ENCODE measurements at regions not wholly inside any gene's neighbourhood (a gene's known extent, or its start where the extent isn't known, plus 50 kb on each side); places are given as distances from the start of the nearest gene placed in this dataset.
A peak's percentile ranks its signal among the peaks of the same experiment; 100 is the strongest.

DNA sequence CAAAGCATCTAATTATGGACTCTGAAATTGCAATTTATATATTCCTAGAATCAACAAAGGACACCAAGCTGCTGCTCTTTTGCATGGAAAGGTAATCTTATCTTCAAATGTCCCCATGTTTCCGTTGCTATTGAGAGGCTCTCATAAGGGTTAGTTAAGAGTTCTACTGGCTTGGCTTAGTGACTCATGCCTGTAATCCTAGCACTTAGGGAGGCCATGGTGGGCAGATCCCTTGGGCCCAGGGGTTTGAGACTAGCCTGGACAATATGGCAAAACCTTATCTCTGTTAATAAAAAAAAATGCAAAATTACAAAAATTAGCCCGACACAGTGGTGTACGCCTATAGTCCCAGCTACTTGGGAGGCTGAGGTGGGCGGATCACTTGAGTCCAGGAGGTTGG, 93.4 kb upstream of the RAPGEF2 start:
- H3K79me1 ChIP-seq (ENCODE audit: low read length) = no peaks in the 10 kb centered on the region
- no peak overlapping the region for H4K5ac ChIP-seq (ENCODE audit: low read length)
- H3K56ac ChIP-seq (ENCODE audit: low read length) = no peak overlapping the region
- H2BK5ac ChIP-seq (ENCODE audit: low read length) = no peak overlapping the region
- DNase-seq = no peak
- H3K36me3 ChIP-seq (ENCODE audit: control insufficient read depth, insufficient read depth, low read length) = no peaks in the 10 kb centered on the region
- H2BK15ac ChIP-seq (replicated peaks; ENCODE audit: low read depth) = no peak overlapping the region
- no peak overlapping the region for H4K8ac ChIP-seq (ENCODE audit: low read depth, low read length)
- no peak overlapping the region for H3K9ac ChIP-seq (ENCODE audit: low read length)
- WGBS (ENCODE audit: extremely low coverage, insufficient coverage, low lambda C conversion rate) = no CpG with 5 or more reads among the region's 4 CpGs
- H3K18ac ChIP-seq (ENCODE audit: low read length) = no peak overlapping the region
- no peaks in the 10 kb centered on the region for H3K79me2 ChIP-seq (ENCODE audit: control insufficient read depth, insufficient read depth, low read length)
- H2BK120ac ChIP-seq (ENCODE audit: low read depth, low read length) = no peak overlapping the region
- H3K27ac ChIP-seq (ENCODE audit: low read depth, low read length) = no peak overlapping the region
- H3K4ac ChIP-seq (ENCODE audit: low read depth, low read length) = no peak overlapping the region
- no peak overlapping the region for H3K23ac ChIP-seq (ENCODE audit: low read length)
- no peaks in the 10 kb centered on the region for H3K27me3 ChIP-seq (ENCODE audit: insufficient read depth, low read length, poor library complexity)
- H2AK5ac ChIP-seq (ENCODE audit: low read length) = no peak overlapping the region
- H3K4me2 ChIP-seq (ENCODE audit: low read length) = no peak overlapping the region
- H3K4me1 ChIP-seq (ENCODE audit: control insufficient read depth, low read depth, low read length) = no peaks in the 10 kb centered on the region
- H3K4me3 ChIP-seq (ENCODE audit: low read length) = no peak overlapping the region

DNA sequence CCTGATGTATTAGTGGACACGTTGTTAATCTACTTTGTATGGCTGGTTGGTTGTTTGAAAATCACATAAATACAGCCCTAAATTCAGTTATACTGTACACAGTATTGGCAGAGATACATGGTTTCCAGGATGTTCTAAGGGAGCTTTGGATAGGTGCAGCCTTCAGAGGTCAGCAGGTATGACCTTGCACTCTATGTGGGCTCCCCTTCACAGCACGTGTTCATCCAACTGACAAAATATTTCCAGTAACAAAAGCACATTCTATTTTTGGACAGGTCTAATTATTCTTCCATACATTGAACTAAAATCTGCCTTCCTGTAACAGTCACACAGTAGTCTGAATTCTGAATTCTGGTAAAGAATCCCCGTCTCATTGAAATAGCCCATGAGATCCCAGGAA, 92.8 kb upstream of the RAPGEF2 start:
- H3K36me3 ChIP-seq (ENCODE audit: control insufficient read depth, insufficient read depth, low read length) = no peaks in the 10 kb centered on the region
- no peak overlapping the region for H2BK120ac ChIP-seq (ENCODE audit: low read depth, low read length)
- no peak overlapping the region for H4K5ac ChIP-seq (ENCODE audit: low read length)
- no peak overlapping the region for H3K4ac ChIP-seq (ENCODE audit: low read depth, low read length)
- DNase-seq = no peak
- H3K27me3 ChIP-seq (ENCODE audit: insufficient read depth, low read length, poor library complexity) = no peaks in the 10 kb centered on the region
- H3K4me1 ChIP-seq (ENCODE audit: control insufficient read depth, low read depth, low read length) = no peaks in the 10 kb centered on the region
- WGBS (ENCODE audit: extremely low coverage, insufficient coverage, low lambda C conversion rate) = no CpG with 5 or more reads among the region's 3 CpGs
- no peak overlapping the region for H3K4me2 ChIP-seq (ENCODE audit: low read length)
- no peaks in the 10 kb centered on the region for H3K79me1 ChIP-seq (ENCODE audit: low read length)
- H2BK5ac ChIP-seq (ENCODE audit: low read length) = no peak overlapping the region
- H3K79me2 ChIP-seq (ENCODE audit: control insufficient read depth, insufficient read depth, low read length) = no peaks in the 10 kb centered on the region
- no peak overlapping the region for H3K4me3 ChIP-seq (ENCODE audit: low read length)
- no peak overlapping the region for H3K18ac ChIP-seq (ENCODE audit: low read length)
- no peak overlapping the region for H3K9ac ChIP-seq (ENCODE audit: low read length)
- H3K23ac ChIP-seq (ENCODE audit: low read length) = no peak overlapping the region
- H3K56ac ChIP-seq (ENCODE audit: low read length) = no peak overlapping the region
- no peak overlapping the region for H3K27ac ChIP-seq (ENCODE audit: low read depth, low read length)
- H2BK15ac ChIP-seq (replicated peaks; ENCODE audit: low read depth) = no peak overlapping the region
- H2AK5ac ChIP-seq (ENCODE audit: low read length) = no peak overlapping the region
- no peak overlapping the region for H4K8ac ChIP-seq (ENCODE audit: low read depth, low read length)

DNA sequence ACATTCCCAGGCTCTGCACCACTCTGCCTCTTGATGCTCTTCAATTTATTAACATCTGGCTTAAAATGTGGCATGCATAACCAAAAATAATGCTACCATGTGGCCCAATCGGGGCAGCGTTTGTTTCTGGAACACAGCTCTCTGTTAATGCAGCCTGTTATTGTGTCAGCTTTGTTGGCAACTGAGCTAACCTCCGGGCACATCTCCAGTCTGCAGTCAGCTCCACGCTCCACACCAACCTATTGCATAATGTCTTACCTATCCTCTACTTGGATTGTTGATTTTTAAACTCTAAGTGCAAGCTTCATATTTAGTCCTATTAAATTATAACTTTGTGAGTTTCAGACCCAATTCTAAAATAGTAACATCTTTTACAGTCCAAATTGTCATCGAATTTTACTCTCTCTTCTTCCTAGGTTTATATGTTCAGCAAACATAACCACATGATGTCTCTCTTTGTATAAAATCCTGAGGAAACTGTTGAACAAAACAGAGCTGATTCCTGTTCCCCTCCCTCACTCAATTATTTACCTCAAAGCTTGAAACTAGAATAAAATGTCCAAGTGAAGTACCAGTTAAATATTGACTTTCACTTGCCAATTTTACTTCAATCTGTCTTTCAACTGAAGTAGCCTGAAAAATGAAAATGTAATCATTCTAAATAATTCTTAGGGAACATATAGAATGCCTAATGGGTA, 92.2 kb upstream of the RAPGEF2 start:
- Histone ChIP-seq H3K4me1 (ENCODE audit: control insufficient read depth, low read depth, low read length) (no peaks in the 10 kb centered on the region), H3K27me3 (ENCODE audit: insufficient read depth, low read length, poor library complexity) (no peaks in the 10 kb centered on the region), H3K4me3 (ENCODE audit: low read length) (no peak overlapping the region), H4K5ac (ENCODE audit: low read length) (no peak overlapping the region), H2BK5ac (ENCODE audit: low read length) (no peak overlapping the region), H3K27ac (ENCODE audit: low read depth, low read length) (no peak overlapping the region), H3K4ac (ENCODE audit: low read depth, low read length) (no peak overlapping the region), H4K8ac (ENCODE audit: low read depth, low read length) (no peak overlapping the region), H3K18ac (ENCODE audit: low read length) (no peak overlapping the region), H2AK5ac (ENCODE audit: low read length) (no peak overlapping the region), H3K36me3 (ENCODE audit: control insufficient read depth, insufficient read depth, low read length) (no peaks in the 10 kb centered on the region), H3K23ac (ENCODE audit: low read length) (no peak overlapping the region), H3K79me2 (ENCODE audit: control insufficient read depth, insufficient read depth, low read length) (no peaks in the 10 kb centered on the region), H3K56ac (ENCODE audit: low read length) (no peak overlapping the region), H3K79me1 (ENCODE audit: low read length) (no peaks in the 10 kb centered on the region), H2BK120ac (ENCODE audit: low read depth, low read length) (no peak overlapping the region), H3K9ac (ENCODE audit: low read length) (no peak overlapping the region), H3K4me2 (ENCODE audit: low read length) (no peak overlapping the region), H2BK15ac (replicated peaks; ENCODE audit: low read depth) (no peak overlapping the region)
- WGBS (ENCODE audit: extremely low coverage, insufficient coverage, low lambda C conversion rate) = no CpG with 5 or more reads among the region's 5 CpGs
- DNase-seq = no peak

DNA sequence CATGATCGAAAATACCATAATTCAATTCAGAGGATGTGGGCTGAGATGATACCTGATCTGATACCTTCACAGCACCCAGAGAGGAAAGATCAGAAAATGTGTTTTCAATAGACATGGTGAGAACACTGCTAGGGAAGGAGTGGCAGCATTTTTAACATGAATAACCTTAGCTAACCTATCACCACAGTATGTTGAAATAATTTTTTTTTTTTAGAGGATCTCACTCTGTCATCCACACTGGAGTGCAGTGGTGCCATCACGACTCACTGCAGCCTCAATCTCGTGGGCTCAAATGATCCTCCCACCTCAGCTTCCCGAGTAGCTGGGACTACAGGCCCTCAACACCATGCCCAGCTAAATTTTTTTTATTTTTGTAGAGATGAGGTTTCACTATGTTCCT, 90.5 kb upstream of the RAPGEF2 start:
- DNase-seq = no peak
- no peaks in the 10 kb centered on the region for H3K27me3 ChIP-seq (ENCODE audit: insufficient read depth, low read length, poor library complexity)
- H3K79me2 ChIP-seq (ENCODE audit: control insufficient read depth, insufficient read depth, low read length) = no peaks in the 10 kb centered on the region
- WGBS (ENCODE audit: extremely low coverage, insufficient coverage, low lambda C conversion rate) = no CpG with 5 or more reads among the region's 4 CpGs
- no peaks in the 10 kb centered on the region for H3K79me1 ChIP-seq (ENCODE audit: low read length)
- H2AK5ac ChIP-seq (ENCODE audit: low read length) = no peak overlapping the region
- no peak overlapping the region for H2BK5ac ChIP-seq (ENCODE audit: low read length)
- H3K27ac ChIP-seq (ENCODE audit: low read depth, low read length) = no peak overlapping the region
- H3K18ac ChIP-seq (ENCODE audit: low read length) = no peak overlapping the region
- no peak overlapping the region for H3K56ac ChIP-seq (ENCODE audit: low read length)
- no peaks in the 10 kb centered on the region for H3K36me3 ChIP-seq (ENCODE audit: control insufficient read depth, insufficient read depth, low read length)
- no peak overlapping the region for H2BK120ac ChIP-seq (ENCODE audit: low read depth, low read length)
- H4K8ac ChIP-seq (ENCODE audit: low read depth, low read length) = no peak overlapping the region
- no peak overlapping the region for H3K4me2 ChIP-seq (ENCODE audit: low read length)
- H3K4ac ChIP-seq (ENCODE audit: low read depth, low read length) = no peak overlapping the region
- H4K5ac ChIP-seq (ENCODE audit: low read length) = no peak overlapping the region
- H3K4me3 ChIP-seq (ENCODE audit: low read length) = no peak overlapping the region
- H3K4me1 ChIP-seq (ENCODE audit: control insufficient read depth, low read depth, low read length) = no peaks in the 10 kb centered on the region
- H2BK15ac ChIP-seq (replicated peaks; ENCODE audit: low read depth) = no peak overlapping the region
- H3K23ac ChIP-seq (ENCODE audit: low read length) = no peak overlapping the region
- no peak overlapping the region for H3K9ac ChIP-seq (ENCODE audit: low read length)

DNA sequence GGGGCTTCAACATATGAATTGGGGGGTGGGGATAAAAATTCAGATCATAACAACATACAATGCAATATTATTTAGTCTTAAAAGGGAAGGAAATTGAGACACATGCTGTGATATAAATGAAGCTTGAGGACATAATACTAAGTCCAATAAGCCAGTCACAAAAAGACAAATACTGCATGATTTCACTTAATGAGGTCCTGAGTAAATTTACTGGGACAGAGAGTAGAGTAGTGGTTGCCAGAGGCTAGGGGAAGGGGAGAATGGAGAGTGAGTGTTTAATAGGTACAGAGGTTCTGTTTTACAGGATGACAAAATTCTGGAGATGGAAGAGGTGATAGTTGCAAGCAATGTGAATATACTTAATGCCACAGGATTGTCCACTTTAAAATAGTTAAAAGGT, 89.2 kb upstream of the RAPGEF2 start:
- H3K79me2 ChIP-seq (ENCODE audit: control insufficient read depth, insufficient read depth, low read length) = no peaks in the 10 kb centered on the region
- H3K9ac ChIP-seq (ENCODE audit: low read length) = no peak overlapping the region
- no peak overlapping the region for H4K8ac ChIP-seq (ENCODE audit: low read depth, low read length)
- H3K23ac ChIP-seq (ENCODE audit: low read length) = peak overlapping the region; percentile 51
- H3K56ac ChIP-seq (ENCODE audit: low read length) = no peak overlapping the region
- H2BK120ac ChIP-seq (ENCODE audit: low read depth, low read length) = no peak overlapping the region
- H3K27ac ChIP-seq (ENCODE audit: low read depth, low read length) = no peak overlapping the region
- H3K4ac ChIP-seq (ENCODE audit: low read depth, low read length) = no peak overlapping the region
- H4K5ac ChIP-seq (ENCODE audit: low read length) = no peak overlapping the region
- H3K4me3 ChIP-seq (ENCODE audit: low read length) = no peak overlapping the region
- no peaks in the 10 kb centered on the region for H3K4me1 ChIP-seq (ENCODE audit: control insufficient read depth, low read depth, low read length)
- DNase-seq = no peak
- H3K79me1 ChIP-seq (ENCODE audit: low read length) = no peaks in the 10 kb centered on the region
- H3K27me3 ChIP-seq (ENCODE audit: insufficient read depth, low read length, poor library complexity) = no peaks in the 10 kb centered on the region
- H3K4me2 ChIP-seq (ENCODE audit: low read length) = no peak overlapping the region
- H2BK15ac ChIP-seq (replicated peaks; ENCODE audit: low read depth) = no peak overlapping the region
- peak overlapping the region; percentile 11 for H3K18ac ChIP-seq (ENCODE audit: low read length)
- no peak overlapping the region for H2AK5ac ChIP-seq (ENCODE audit: low read length)
- H3K36me3 ChIP-seq (ENCODE audit: control insufficient read depth, insufficient read depth, low read length) = no peaks in the 10 kb centered on the region
- no peak overlapping the region for H2BK5ac ChIP-seq (ENCODE audit: low read length)

DNA sequence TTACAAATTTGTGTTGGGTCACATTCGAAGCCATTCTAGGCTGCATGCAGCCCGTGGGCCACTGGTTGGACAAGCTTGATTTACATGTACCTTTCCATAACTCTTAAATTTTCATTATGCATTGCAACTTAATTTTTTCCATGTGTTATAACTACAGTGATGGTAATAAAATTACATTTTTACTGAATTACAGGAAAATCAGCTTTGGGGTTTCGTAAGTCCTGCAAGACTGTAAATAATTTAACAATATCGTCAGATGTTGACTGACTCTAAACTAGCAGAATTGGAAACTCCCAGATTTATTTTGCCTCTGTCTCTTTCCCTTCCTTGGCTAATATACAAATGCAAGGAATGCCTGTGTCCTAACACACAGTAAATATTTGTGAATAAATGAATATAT, 88.0 kb upstream of the RAPGEF2 start:
- WGBS (ENCODE audit: extremely low coverage, insufficient coverage, low lambda C conversion rate) = no CpG with 5 or more reads among the region's 4 CpGs
- Histone ChIP-seq H2AK5ac (ENCODE audit: low read length) (no peak overlapping the region), H4K5ac (ENCODE audit: low read length) (no peak overlapping the region), H3K18ac (ENCODE audit: low read length) (no peak overlapping the region), H2BK15ac (replicated peaks; ENCODE audit: low read depth) (no peak overlapping the region), H3K27ac (ENCODE audit: low read depth, low read length) (no peak overlapping the region), H3K79me2 (ENCODE audit: control insufficient read depth, insufficient read depth, low read length) (no peaks in the 10 kb centered on the region), H3K4ac (ENCODE audit: low read depth, low read length) (no peak overlapping the region), H3K4me3 (ENCODE audit: low read length) (no peak overlapping the region), H3K79me1 (ENCODE audit: low read length) (no peaks in the 10 kb centered on the region), H3K27me3 (ENCODE audit: insufficient read depth, low read length, poor library complexity) (no peaks in the 10 kb centered on the region), H2BK120ac (ENCODE audit: low read depth, low read length) (no peak overlapping the region), H3K23ac (ENCODE audit: low read length) (no peak overlapping the region), H4K8ac (ENCODE audit: low read depth, low read length) (no peak overlapping the region), H3K36me3 (ENCODE audit: control insufficient read depth, insufficient read depth, low read length) (no peaks in the 10 kb centered on the region), H2BK5ac (ENCODE audit: low read length) (no peak overlapping the region), H3K9ac (ENCODE audit: low read length) (no peak overlapping the region), H3K56ac (ENCODE audit: low read length) (no peak overlapping the region), H3K4me2 (ENCODE audit: low read length) (no peak overlapping the region), H3K4me1 (ENCODE audit: control insufficient read depth, low read depth, low read length) (no peaks in the 10 kb centered on the region)
- no peak for DNase-seq
